NCI-H345 treated with DMSO at 0.1 percent for 48 hours (cell line): ENCODE measurements at regions not wholly inside any gene's neighbourhood (a gene's known extent, or its start where the extent isn't known, plus 50 kb on each side); places are given as distances from the start of the nearest gene placed in this dataset.

Experiments used
- DNase-seq: peaks from one replicate; lab custom pipeline; 2025; ENCODE audit not compliant: unreplicated experiment; lab: John Stamatoyannopoulos, UW

- DNase-seq: no peak
These were observed 49.9 kb upstream of the IL12A start for GRCh38 chr3:159938714-159939113.
